Pancreas (tissue), 10 donors: ENCODE measurements at regions not wholly inside any gene's neighbourhood (a gene's known extent, or its start where the extent isn't known, plus 50 kb on each side); places are given as distances from the start of the nearest gene placed in this dataset.
A peak's percentile ranks its signal among the peaks of the same experiment; 100 is the strongest.

Experiments
- ATAC-seq, 4 donors: fragments of 200-7000 bp; cut with Tn5 transposase; one replicate each; pipeline versions ENCODE4 v1.8.0 to v1.9.1; 2020; ENCODE audit warnings: mild to moderate bottlenecking in 4 of 4, moderate library complexity in 4 of 4
- DNase-seq, 6 donors: peaks; one replicate each; pipeline ENCODE4 v3.0.0-alpha.2; 2020
- FAIRE-seq: peaks from 2 replicates; lab custom pipeline; 2012; peaks lifted over from hg19 to GRCh38; lab: Jason Lieb, UNC
- H3K27ac ChIP-seq, 4 donors: fragments of 200-600 bp; sonication (generic); 1 replicate in 3 of 4; 2 replicates in 1 of 4; pipeline versions ENCODE4 v1.5.0 to v1.8.0; 2020
- H3K27me3 ChIP-seq, 4 donors: fragments of 200-600 bp; one replicate each; pipeline ENCODE4 v1.8.0; 2021
- H3K36me3 ChIP-seq, 3 donors: fragments of 200-600 bp; sonication (generic) in 1 of 3; one replicate each; pipeline versions ENCODE4 v1.5.0 to v1.8.0; 2020 to 2021
- H3K4me1 ChIP-seq, 3 donors: fragments of 200-600 bp; one replicate each; pipeline ENCODE4 v1.8.0; 2021
- H3K4me3 ChIP-seq, 4 donors: fragments of 200-600 bp; sonication (generic) in 2 of 4; one replicate each; pipeline versions ENCODE4 v1.5.0 to v1.8.0; 2020 to 2021
- H3K9me3 ChIP-seq, 4 donors: fragments of 200-600 bp; one replicate each; pipeline ENCODE4 v1.8.0; 2021
- WGBS, 2 donors: extraction: QIAGEN DNeasy Blood & Tissue Kit; methylation state at CpG; one replicate each; pipeline ENCODE4 v1.1.7; 2013; 5-methylcytosine and 5-hydroxymethylcytosine counted together
- intact Hi-C, 3 donors: fragments of 100-400 bp; cut with DNase I; formaldehyde crosslinking; loops; one replicate each; pipeline versions ENCODE4 v1.11.1 to v1.14.2; 2022
- TF ChIP-seq, protein P1 (sequence below), 4 donors: fragments of 200-600 bp; sonication (generic) in 3 of 4; IDR thresholded peaks; one replicate each; pipeline versions ENCODE4 v1.5.0 to v1.8.0; 2021; ENCODE audit warnings: antibody characterized with exemption in 4 of 4
- donor health status: healthy with polysubstance abuse.
- donor health status: DM: no; HTN: no; CAD: no; lungs with moderate emphysema.
- donor health status: DM: no; HTN: no; CAD: no.
- donor health status: control.
- donor health status: control.
- donor health status: Bipolar disorder and iron deficiency.
- donor health status: DM: yes; HTN: yes; CAD: no.
- donor health status: DM: no; HTN: no; CAD: no.
- donor health status: DM: no; HTN: no; CAD: no.
- donor health status: DM: yes; HTN: yes; CAD: no.

DNA sequence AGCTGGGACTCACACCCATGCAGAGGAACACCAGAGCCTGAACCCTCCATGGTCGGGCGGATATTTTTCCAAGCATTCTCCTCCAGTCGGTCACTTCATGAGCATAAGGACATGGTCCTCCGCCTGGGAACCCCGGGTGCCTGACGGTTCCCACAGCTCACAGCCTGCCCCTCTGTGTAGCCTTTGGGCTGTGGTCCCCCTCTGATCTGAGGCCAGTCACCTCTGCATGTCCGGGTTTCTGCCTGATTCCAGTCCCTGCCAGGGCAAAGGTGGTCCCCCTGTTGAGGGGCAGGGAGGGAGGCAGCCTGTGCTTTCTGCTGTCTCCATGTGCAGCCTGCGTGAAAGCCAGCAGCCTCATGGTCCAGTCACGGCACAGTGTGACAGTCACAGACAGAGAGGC, 76.6 kb upstream of the KLF13 start:
- no peak overlapping the region for H3K27ac ChIP-seq
- TF ChIP-seq, protein P1, sequence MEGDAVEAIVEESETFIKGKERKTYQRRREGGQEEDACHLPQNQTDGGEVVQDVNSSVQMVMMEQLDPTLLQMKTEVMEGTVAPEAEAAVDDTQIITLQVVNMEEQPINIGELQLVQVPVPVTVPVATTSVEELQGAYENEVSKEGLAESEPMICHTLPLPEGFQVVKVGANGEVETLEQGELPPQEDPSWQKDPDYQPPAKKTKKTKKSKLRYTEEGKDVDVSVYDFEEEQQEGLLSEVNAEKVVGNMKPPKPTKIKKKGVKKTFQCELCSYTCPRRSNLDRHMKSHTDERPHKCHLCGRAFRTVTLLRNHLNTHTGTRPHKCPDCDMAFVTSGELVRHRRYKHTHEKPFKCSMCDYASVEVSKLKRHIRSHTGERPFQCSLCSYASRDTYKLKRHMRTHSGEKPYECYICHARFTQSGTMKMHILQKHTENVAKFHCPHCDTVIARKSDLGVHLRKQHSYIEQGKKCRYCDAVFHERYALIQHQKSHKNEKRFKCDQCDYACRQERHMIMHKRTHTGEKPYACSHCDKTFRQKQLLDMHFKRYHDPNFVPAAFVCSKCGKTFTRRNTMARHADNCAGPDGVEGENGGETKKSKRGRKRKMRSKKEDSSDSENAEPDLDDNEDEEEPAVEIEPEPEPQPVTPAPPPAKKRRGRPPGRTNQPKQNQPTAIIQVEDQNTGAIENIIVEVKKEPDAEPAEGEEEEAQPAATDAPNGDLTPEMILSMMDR (IDR thresholded peaks at IDR 0.05): no peak

DNA sequence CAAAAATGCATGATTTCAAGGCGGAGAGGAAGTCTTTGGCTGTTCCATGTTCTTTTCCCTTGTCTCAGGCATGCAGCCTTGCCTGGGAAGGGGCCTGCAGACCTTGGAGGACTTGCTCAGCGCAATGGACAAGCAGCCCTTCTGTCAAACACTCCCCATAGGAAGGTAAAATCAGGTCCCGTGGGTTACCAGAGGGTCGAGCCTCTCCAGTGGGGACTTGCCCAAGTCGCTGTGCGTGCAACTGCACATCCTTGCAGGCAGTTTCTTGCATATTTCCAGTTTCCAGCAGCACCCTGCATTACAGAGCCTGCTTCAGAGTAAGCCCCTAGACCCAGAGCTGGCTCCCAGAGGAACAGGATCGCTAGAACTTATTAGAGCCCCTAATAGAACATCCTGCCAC, 75.5 kb upstream of the KLF13 start:
- WGBS, 2 donors: 78 to 92% methylated on average over 7 of the region's 7 CpGs
- no peaks in the 10 kb centered on the region for H3K9me3 ChIP-seq
- no peak overlapping the region for H3K4me3 ChIP-seq
- ATAC-seq: no peak
- no peaks in the 10 kb centered on the region for H3K36me3 ChIP-seq
- no peak overlapping the region for H3K27ac ChIP-seq
- peak in 1 of 6 donors; percentile 21 for DNase-seq
- no peak for FAIRE-seq
- TF ChIP-seq, protein P1 (IDR thresholded peaks at IDR 0.05): no peak
- H3K27me3 ChIP-seq: no peaks in the 10 kb centered on the region
- H3K4me1 ChIP-seq: no peaks in the 10 kb centered on the region
- intact Hi-C loops: no loop called here

More for the DNA sequence above, 76.6 kb upstream of the KLF13 start:
- H3K4me3 ChIP-seq: no peak overlapping the region
- H3K9me3 ChIP-seq: no peaks in the 10 kb centered on the region
- 79 to 91% methylated on average over 9 of the region's 9 CpGs for WGBS, 2 donors
- DNase-seq (peak in 1 of 6 donors; percentile 21), FAIRE-seq (no peak), ATAC-seq (no peak)
- H3K4me1 ChIP-seq: no peaks in the 10 kb centered on the region
- intact Hi-C loops: no loop called here
- H3K36me3 ChIP-seq: no peaks in the 10 kb centered on the region
- H3K27me3 ChIP-seq: no peaks in the 10 kb centered on the region

DNA sequence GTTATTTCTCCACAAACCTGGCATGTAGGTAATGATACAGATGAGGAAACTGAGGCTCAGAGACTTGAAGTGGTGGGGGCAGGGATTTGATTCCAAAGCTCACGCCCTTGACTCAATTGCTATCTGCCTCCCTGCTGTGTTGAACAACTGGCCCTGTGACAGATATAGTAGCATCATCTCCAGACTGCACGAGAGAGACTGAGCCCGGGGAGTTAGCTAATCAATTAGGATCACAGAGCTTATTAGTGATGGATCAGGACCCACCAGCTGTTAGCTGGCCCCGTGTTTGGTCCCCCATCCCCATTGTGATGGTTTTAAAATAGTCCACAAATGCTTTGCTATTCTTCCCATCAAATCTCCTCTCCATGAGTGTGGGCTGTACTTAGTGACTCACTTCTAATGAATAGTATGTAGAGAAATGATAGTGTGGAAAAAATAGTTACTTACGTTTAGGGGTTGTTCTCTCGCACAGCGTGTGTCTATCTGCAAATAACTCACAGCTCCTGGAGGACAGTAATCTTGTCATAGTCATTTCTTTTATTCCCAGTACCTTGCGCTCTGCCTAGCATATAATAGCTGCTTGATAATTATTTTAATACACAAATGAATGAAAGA, 74.4 kb upstream of the KLF13 start:
- TF ChIP-seq, protein P1 (IDR thresholded peaks at IDR 0.05): no peak

DNA sequence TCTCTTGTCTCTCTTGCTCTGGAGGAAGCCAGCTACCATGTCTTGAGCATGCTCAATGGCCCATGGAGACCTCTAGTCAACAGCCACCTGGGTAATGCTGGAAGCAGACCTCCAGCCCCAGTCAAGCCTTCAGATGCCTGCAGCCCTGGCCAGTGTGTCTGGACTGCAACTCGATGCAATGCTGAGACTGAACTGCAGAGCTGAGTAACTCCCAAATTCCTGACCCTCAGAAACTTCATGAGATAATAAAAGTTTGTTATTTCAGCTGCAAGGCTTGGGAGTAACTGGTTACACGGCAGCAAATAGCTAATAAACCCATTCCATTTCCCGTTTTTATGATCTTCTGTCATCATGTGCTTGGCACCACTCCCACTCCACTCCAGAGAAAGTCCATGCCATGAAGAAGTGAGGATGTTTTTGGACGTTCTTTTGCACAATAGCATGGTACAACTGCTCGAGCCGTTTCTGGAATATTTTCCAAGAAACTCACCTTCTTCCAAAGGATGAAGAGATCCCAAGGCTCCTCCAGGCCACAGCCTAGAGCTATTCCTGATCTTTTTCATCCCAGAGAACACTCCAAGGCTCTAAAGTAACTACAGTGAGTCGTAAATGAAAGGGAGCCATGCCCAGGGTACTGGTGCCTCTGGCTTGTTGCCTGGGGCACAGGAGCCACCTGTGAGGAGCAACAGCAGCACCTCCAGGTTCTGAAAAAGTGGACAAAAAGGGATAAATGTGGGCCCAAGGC, 72.0 kb upstream of the KLF13 start:
- Histone ChIP-seq H3K36me3 (no peaks in the 10 kb centered on the region), H3K27me3 (no peaks in the 10 kb centered on the region), H3K27ac (no peak overlapping the region), H3K4me1 (no peaks in the 10 kb centered on the region), H3K4me3 (no peak overlapping the region), H3K9me3 (no peaks in the 10 kb centered on the region)
- TF ChIP-seq, protein P1 (IDR thresholded peaks at IDR 0.05): no peak
- 53 to 56% methylated on average over 7 of the region's 7 CpGs for WGBS, 2 donors
- ATAC-seq (peak in 1 of 4 donors; percentile 20), FAIRE-seq (no peak), DNase-seq (peak in 1 of 6 donors; percentile 19)
- intact Hi-C loops: no loop called here

More for the DNA sequence above, 74.4 kb upstream of the KLF13 start:
- 58 to 69% methylated on average over 8 of the region's 8 CpGs for WGBS, 2 donors
- Histone ChIP-seq H3K36me3 (no peaks in the 10 kb centered on the region), H3K4me3 (no peak overlapping the region), H3K27me3 (no peaks in the 10 kb centered on the region), H3K4me1 (no peaks in the 10 kb centered on the region), H3K27ac (no peak overlapping the region), H3K9me3 (no peaks in the 10 kb centered on the region)
- peak in 1 of 6 donors; percentile 6 for DNase-seq
- no peak for ATAC-seq
- FAIRE-seq: no peak
- intact Hi-C loops: no loop called here

DNA sequence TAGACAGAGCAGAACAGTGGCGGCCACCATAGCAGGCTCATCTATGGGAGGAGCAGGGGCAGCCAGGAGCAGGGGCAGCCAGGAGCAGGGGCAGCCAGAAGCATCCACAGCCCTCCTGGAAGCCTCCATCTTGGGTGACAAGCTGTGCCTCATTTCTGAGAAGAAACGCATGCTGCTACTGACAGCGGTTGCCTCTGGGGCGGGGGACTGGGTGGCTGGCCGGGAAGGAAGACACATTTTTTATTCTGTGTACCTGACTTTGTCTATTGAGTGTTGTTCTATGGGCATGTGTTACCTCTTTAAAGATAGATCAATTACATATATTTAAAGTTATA, 71.5 kb upstream of the KLF13 start:
- no peaks in the 10 kb centered on the region for H3K4me1 ChIP-seq
- WGBS, 2 donors: 90 to 93% methylated on average over 5 of the region's 5 CpGs
- TF ChIP-seq, protein P1 (IDR thresholded peaks at IDR 0.05): no peak
- FAIRE-seq (no peak), DNase-seq (peak in 1 of 6 donors; percentile 19), ATAC-seq (no peak)
- H3K27ac ChIP-seq: no peak overlapping the region
- intact Hi-C loops: no loop called here
- no peaks in the 10 kb centered on the region for H3K36me3 ChIP-seq
- H3K4me3 ChIP-seq: no peak overlapping the region
- no peaks in the 10 kb centered on the region for H3K9me3 ChIP-seq
- no peaks in the 10 kb centered on the region for H3K27me3 ChIP-seq
